GM19468 (cell line): ENCODE measurements at regions not wholly inside any gene's neighbourhood (a gene's known extent, or its start where the extent isn't known, plus 50 kb on each side); places are given as distances from the start of the nearest gene placed in this dataset.

Source experiments
- ATAC-seq: cut with Tn5 transposase; IDR thresholded peaks from one replicate; pipeline ENCODE4 v1.9.1; 2021; ENCODE audit warnings: mild to moderate bottlenecking, moderate library complexity, moderate number of reproducible peaks; ENCODE audit not compliant: unreplicated experiment; ENCODE audit errors: extremely low read depth

- no peak for ATAC-seq
These were observed 261.2 kb upstream of the CLINT1 start for GRCh38 chr5:158119961-158120723.

GRCh38 chr5:158117467-158118160 lies 258.7 kb upstream of the CLINT1 start:
- no peak for ATAC-seq

GRCh38 chr5:158116965-158117364 lies 258.0 kb upstream of the CLINT1 start:
- no peak for ATAC-seq

GRCh38 chr5:158115468-158115867 lies 256.5 kb upstream of the CLINT1 start:
- no peak for ATAC-seq

- ATAC-seq, result no peak
These were observed 249.2 kb upstream of the CLINT1 start for GRCh38 chr5:158108177-158108576.

- ATAC-seq, result no peak
These were observed 241.5 kb upstream of the CLINT1 start for GRCh38 chr5:158100373-158100888.

- ATAC-seq, result no peak
These were observed 240.7 kb upstream of the CLINT1 start for GRCh38 chr5:158099571-158100105.

GRCh38 chr5:158096835-158097234 lies 237.9 kb upstream of the CLINT1 start:
- no peak for ATAC-seq

- ATAC-seq, result no peak
These were observed 227.9 kb upstream of the CLINT1 start for GRCh38 chr5:158086856-158087255.

- no peak for ATAC-seq
These were observed 225.3 kb upstream of the CLINT1 start for GRCh38 chr5:158084292-158084691.

- ATAC-seq, result no peak
These were observed 223.8 kb upstream of the CLINT1 start for GRCh38 chr5:158082696-158083287.

GRCh38 chr5:158080112-158080511 lies 221.2 kb upstream of the CLINT1 start:
- ATAC-seq, result no peak

- no peak for ATAC-seq
These were observed 220.2 kb upstream of the CLINT1 start for GRCh38 chr5:158079097-158079496.

- peak; percentile 46 for ATAC-seq
These were observed 216.2 kb upstream of the CLINT1 start for GRCh38 chr5:158074992-158075769.

GRCh38 chr5:158074597-158074991 lies 215.6 kb upstream of the CLINT1 start:
- no peak for ATAC-seq

GRCh38 chr5:158070859-158071258 lies 211.9 kb upstream of the CLINT1 start:
- ATAC-seq, result no peak

GRCh38 chr5:158069838-158070237 lies 210.9 kb upstream of the CLINT1 start:
- ATAC-seq, result no peak

GRCh38 chr5:158068964-158069363 lies 210.0 kb upstream of the CLINT1 start:
- ATAC-seq, result no peak

GRCh38 chr5:158066076-158066475 lies 207.1 kb upstream of the CLINT1 start:
- ATAC-seq, result no peak
